ENCODE measurements at regions not wholly inside any gene's neighbourhood (a gene's known extent, or its start where the extent isn't known, plus 50 kb on each side); places are given as distances from the start of the nearest gene placed in this dataset.

GRCh38 chr14:71716041-71716772 is 216.0 kb upstream of the RGS6 start:
- H3K4me1 ChIP-seq (replicated peaks in 1 of 2; ENCODE audit: control insufficient read depth in 2 of 2, insufficient read depth in 2 of 2, low read length in 2 of 2), result no peaks in the 10 kb centered on the region
- in situ Hi-C loops (cut with MboI) (no loop called here), intact Hi-C loops (cut with micrococcal nuclease) (no loop called here)
- FAIRE-seq (no peak), ATAC-seq (no peak), DNase-seq (ENCODE audit: extremely low read depth in 1 of 4, low spot score in 3 of 4) (no peak)
- no peaks in the 10 kb centered on the region for H4K20me1 ChIP-seq (replicated peaks; ENCODE audit: control insufficient read depth, insufficient read depth, low read length)
- H3K27ac ChIP-seq (ENCODE audit: extremely low read depth, low read depth, low read length), result no peak overlapping the region
- ChIA-PET CTCF (ENCODE audit: low intra/inter-chr PET ratio) (no interaction called here), POLR2A (no interaction called here)
- no peaks in the 10 kb centered on the region for H3K79me2 ChIP-seq (ENCODE audit: control insufficient read depth, insufficient read depth, low read length)
- H3K9me1 ChIP-seq (ENCODE audit: control insufficient read depth, insufficient read depth, low read length), result no peaks in the 10 kb centered on the region
- H3K27me3 ChIP-seq (ENCODE audit: control insufficient read depth in 2 of 2, insufficient read depth in 2 of 2, low read length in 2 of 2), result no peaks in the 10 kb centered on the region
- H3K9me3 ChIP-seq (replicated peaks; ENCODE audit: control insufficient read depth, insufficient read depth, low read depth, low read length), result no peaks in the 10 kb centered on the region
- BruUV-seq (replicated peaks), result no TSS peak
- H3K9ac ChIP-seq (ENCODE audit: insufficient read depth in 1 of 2, low read depth in 2 of 2, low read length in 2 of 2), result no peak overlapping the region
- H3K4me3 ChIP-seq, result no peak overlapping the region
- H3K36me3 ChIP-seq (ENCODE audit: control insufficient read depth, insufficient read depth, low read length), result no peaks in the 10 kb centered on the region
- 58% methylated on average over 3 of the region's 6 CpGs for WGBS (ENCODE audit: insufficient coverage, low coverage, missing lambda C conversion rate)
- no peak overlapping the region for H2AFZ ChIP-seq (ENCODE audit: low read depth, low read length)
- no peak overlapping the region for H3K4me2 ChIP-seq (ENCODE audit: insufficient read depth, low read length)
- TF ChIP-seq TBP (optimal IDR thresholded peaks at IDR 0.05; ENCODE audit: low read depth, low read length) (no peak), ZNF785 (CRISPR knock-in tag; IDR thresholded peaks at IDR 0.05) (no peak), ZNF668 (CRISPR knock-in tag; IDR thresholded peaks at IDR 0.05) (no peak), SMAD4 (CRISPR knock-in tag; conservative IDR thresholded peaks at IDR 0.05) (no peak), WHSC1 (IDR thresholded peaks at IDR 0.05; ENCODE audit: low read length) (no peak), E4F1 (CRISPR knock-in tag; IDR thresholded peaks at IDR 0.05; ENCODE audit: borderline replicate concordance) (no peak), CAMTA2 (CRISPR knock-in tag; conservative IDR thresholded peaks at IDR 0.05) (no peak), ZKSCAN1 (IDR thresholded peaks at IDR 0.05; ENCODE audit: low read depth, low read length) (no peak), NR2F6 (CRISPR knock-in tag; IDR thresholded peaks at IDR 0.05) (no peak), KLF10 (CRISPR knock-in tag; IDR thresholded peaks at IDR 0.05) (no peak), ZBTB12 (CRISPR knock-in tag; IDR thresholded peaks at IDR 0.05) (no peak), MTA1 (IDR thresholded peaks at IDR 0.05; ENCODE audit: borderline replicate concordance) (no peak), FOSL1 (tag; conservative IDR thresholded peaks at IDR 0.05) (no peak), DNMT1 (IDR thresholded peaks at IDR 0.05) (no peak), ZC3H8 (IDR thresholded peaks at IDR 0.05) (no peak)

Data from K562 (cell line).